OCI-LY7 (cell line): ENCODE measurements at regions not wholly inside any gene's neighbourhood (a gene's known extent, or its start where the extent isn't known, plus 50 kb on each side); places are given as distances from the start of the nearest gene placed in this dataset.

Experiments used
- EZH2phosphoT487 ChIP-seq: fragments of 200-600 bp; sonication (generic); IDR thresholded peaks from 2 replicates; pipeline ENCODE4 v1.6.1; 2018; ENCODE audit warnings: low read depth, borderline replicate concordance, mild to moderate bottlenecking, mixed run types, antibody characterized with exemption, low read length, moderate library complexity, mixed read lengths
- TF ChIP-seq, protein P1 (sequence below): fragments of 200-600 bp; sonication (generic); conservative IDR thresholded peaks from 2 replicates; pipeline ENCODE4 v1.5.1; 2014; ENCODE audit warnings: mild to moderate bottlenecking, antibody characterized with exemption, low read length, moderate library complexity, mixed read lengths

DNA sequence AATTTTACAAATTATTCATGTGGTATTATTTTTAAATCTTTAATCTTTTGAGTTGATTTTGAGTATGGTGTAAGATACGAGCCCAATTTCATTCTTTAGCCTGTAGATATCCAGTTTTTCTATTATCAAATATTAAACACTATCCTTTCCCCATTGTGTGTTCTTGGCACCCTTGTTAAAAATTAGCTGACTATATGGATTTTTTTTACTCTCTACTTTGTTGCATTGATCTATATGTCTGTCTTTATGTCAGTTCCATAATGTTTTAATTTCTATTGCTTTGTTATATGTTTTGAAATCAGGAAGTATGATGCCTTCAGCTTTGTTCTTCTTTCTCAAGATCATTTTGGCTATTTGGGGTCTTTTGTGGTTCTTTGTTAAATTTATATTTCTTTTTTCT is 80.9 kb upstream of the ZNF804A start:
- TF ChIP-seq, protein P1, sequence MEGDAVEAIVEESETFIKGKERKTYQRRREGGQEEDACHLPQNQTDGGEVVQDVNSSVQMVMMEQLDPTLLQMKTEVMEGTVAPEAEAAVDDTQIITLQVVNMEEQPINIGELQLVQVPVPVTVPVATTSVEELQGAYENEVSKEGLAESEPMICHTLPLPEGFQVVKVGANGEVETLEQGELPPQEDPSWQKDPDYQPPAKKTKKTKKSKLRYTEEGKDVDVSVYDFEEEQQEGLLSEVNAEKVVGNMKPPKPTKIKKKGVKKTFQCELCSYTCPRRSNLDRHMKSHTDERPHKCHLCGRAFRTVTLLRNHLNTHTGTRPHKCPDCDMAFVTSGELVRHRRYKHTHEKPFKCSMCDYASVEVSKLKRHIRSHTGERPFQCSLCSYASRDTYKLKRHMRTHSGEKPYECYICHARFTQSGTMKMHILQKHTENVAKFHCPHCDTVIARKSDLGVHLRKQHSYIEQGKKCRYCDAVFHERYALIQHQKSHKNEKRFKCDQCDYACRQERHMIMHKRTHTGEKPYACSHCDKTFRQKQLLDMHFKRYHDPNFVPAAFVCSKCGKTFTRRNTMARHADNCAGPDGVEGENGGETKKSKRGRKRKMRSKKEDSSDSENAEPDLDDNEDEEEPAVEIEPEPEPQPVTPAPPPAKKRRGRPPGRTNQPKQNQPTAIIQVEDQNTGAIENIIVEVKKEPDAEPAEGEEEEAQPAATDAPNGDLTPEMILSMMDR = no peak
- TF ChIP-seq EZH2phosphoT487 = no peak
